Parathyroid adenoma (tissue), 2 donors: ENCODE measurements at regions not wholly inside any gene's neighbourhood (a gene's known extent, or its start where the extent isn't known, plus 50 kb on each side); places are given as distances from the start of the nearest gene placed in this dataset.

Experiments
- H2AFZ ChIP-seq: fragments of 300-600 bp; sonication (generic); one replicate; pipeline ENCODE4 v1.7.0; 2017; ENCODE audit warnings: antibody characterized with exemption, mild to moderate bottlenecking
- H3K27ac ChIP-seq: fragments of 300-600 bp; sonication (generic); one replicate; pipeline ENCODE4 v1.7.0; 2017
- H3K27me3 ChIP-seq: fragments of 300-600 bp; sonication (generic); one replicate; pipeline ENCODE4 v1.7.0; 2017; ENCODE audit warnings: low read length; ENCODE audit not compliant: control insufficient read depth, insufficient read depth
- H3K36me3 ChIP-seq: fragments of 300-600 bp; sonication (generic); one replicate; pipeline ENCODE4 v1.7.0; 2017; ENCODE audit warnings: low read length; ENCODE audit not compliant: control insufficient read depth, insufficient read depth
- H3K4me1 ChIP-seq: fragments of 300-600 bp; sonication (generic); one replicate; pipeline ENCODE4 v1.7.0; 2017; ENCODE audit warnings: control low read depth
- H3K4me2 ChIP-seq: fragments of 300-600 bp; sonication (generic); one replicate; pipeline ENCODE4 v1.7.0; 2017; ENCODE audit warnings: low read length
- H3K4me3 ChIP-seq: fragments of 300-600 bp; sonication (generic); one replicate; pipeline ENCODE4 v1.7.0; 2017; ENCODE audit warnings: low read depth, low read length
- H3K79me2 ChIP-seq: fragments of 300-600 bp; sonication (generic); one replicate; pipeline ENCODE4 v1.7.0; 2017; ENCODE audit warnings: control low read depth
- H3K9ac ChIP-seq: fragments of 300-600 bp; sonication (generic); one replicate; pipeline ENCODE4 v1.7.0; 2017; ENCODE audit warnings: mild to moderate bottlenecking
- H3K9me3 ChIP-seq: fragments of 300-600 bp; sonication (generic); one replicate; pipeline ENCODE4 v1.7.0; 2017; ENCODE audit warnings: low read length; ENCODE audit not compliant: control insufficient read depth
- TF ChIP-seq, protein P1 (sequence below): fragments of 300-600 bp; sonication (generic); IDR thresholded peaks from one replicate; pipeline ENCODE4 v1.7.0; 2017; ENCODE audit warnings: antibody characterized with exemption, mild to moderate bottlenecking
- donor health status: primary hyperparathyroidism.

DNA sequence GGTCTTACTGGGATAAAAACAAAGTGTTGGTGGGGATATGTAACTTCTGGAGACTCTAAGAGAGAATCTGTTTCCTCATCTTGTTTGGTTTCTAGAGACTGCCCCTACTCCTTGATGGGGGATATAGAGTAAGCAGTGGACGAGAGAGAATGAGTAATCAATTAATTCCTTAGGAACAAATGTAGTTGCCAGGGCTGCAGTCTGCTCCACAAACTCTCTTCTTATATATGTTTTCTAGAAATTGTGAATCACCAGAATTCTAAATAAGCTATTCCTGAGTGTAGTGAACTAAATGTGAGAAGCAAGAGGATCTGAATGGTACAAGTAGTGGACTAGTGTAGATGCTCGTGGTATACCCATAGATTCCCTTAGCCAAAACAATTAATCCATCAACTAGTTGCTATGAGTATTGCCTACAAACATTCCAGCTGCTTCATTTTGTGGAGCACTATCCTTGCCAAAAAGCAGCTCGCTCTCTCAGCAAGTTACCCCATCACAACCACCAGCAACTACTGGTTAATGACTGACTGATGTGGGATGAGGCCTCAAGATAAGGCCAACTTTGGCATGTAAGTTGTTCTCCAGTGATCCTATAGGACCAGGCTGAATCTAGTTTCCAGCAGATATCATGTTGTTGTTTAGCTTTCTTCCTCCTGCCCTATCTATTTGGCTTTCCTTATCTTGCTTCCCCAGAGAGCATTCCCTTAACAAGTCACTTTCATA is 273.0 kb downstream of the SLC7A11 start:
- H3K27ac ChIP-seq, result no peak overlapping the region
- no peaks in the 10 kb centered on the region for H3K79me2 ChIP-seq
- H3K36me3 ChIP-seq, result no peaks in the 10 kb centered on the region
- no peaks in the 10 kb centered on the region for H3K27me3 ChIP-seq
- TF ChIP-seq, protein P1, sequence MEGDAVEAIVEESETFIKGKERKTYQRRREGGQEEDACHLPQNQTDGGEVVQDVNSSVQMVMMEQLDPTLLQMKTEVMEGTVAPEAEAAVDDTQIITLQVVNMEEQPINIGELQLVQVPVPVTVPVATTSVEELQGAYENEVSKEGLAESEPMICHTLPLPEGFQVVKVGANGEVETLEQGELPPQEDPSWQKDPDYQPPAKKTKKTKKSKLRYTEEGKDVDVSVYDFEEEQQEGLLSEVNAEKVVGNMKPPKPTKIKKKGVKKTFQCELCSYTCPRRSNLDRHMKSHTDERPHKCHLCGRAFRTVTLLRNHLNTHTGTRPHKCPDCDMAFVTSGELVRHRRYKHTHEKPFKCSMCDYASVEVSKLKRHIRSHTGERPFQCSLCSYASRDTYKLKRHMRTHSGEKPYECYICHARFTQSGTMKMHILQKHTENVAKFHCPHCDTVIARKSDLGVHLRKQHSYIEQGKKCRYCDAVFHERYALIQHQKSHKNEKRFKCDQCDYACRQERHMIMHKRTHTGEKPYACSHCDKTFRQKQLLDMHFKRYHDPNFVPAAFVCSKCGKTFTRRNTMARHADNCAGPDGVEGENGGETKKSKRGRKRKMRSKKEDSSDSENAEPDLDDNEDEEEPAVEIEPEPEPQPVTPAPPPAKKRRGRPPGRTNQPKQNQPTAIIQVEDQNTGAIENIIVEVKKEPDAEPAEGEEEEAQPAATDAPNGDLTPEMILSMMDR, result no peak
- no peaks in the 10 kb centered on the region for H3K9me3 ChIP-seq
- H3K4me1 ChIP-seq, result no peaks in the 10 kb centered on the region
- H3K4me2 ChIP-seq, result no peak overlapping the region
- no peak overlapping the region for H2AFZ ChIP-seq
- no peak overlapping the region for H3K4me3 ChIP-seq
- no peak overlapping the region for H3K9ac ChIP-seq

GRCh38 chr4:137967480-137968190 is 274.5 kb downstream of the SLC7A11 start:
- H3K4me2 ChIP-seq, result no peak overlapping the region
- no peaks in the 10 kb centered on the region for H3K27me3 ChIP-seq
- TF ChIP-seq, protein P1, result no peak
- no peaks in the 10 kb centered on the region for H3K36me3 ChIP-seq
- no peaks in the 10 kb centered on the region for H3K79me2 ChIP-seq
- H3K4me3 ChIP-seq, result no peak overlapping the region
- no peak overlapping the region for H3K27ac ChIP-seq
- H3K9me3 ChIP-seq, result no peaks in the 10 kb centered on the region
- no peak overlapping the region for H3K9ac ChIP-seq
- H3K4me1 ChIP-seq, result no peaks in the 10 kb centered on the region
- H2AFZ ChIP-seq, result no peak overlapping the region

- Histone ChIP-seq H3K27me3 (no peaks in the 10 kb centered on the region), H3K79me2 (no peaks in the 10 kb centered on the region), H3K4me2 (no peak overlapping the region), H3K4me3 (no peak overlapping the region), H3K27ac (no peak overlapping the region), H3K9me3 (no peaks in the 10 kb centered on the region), H3K4me1 (no peaks in the 10 kb centered on the region), H3K36me3 (no peaks in the 10 kb centered on the region), H2AFZ (no peak overlapping the region), H3K9ac (no peak overlapping the region)
- TF ChIP-seq, protein P1, result no peak
Observed at GRCh38 chr4:137966504-137966903, 275.6 kb downstream of the SLC7A11 start.

- no peaks in the 10 kb centered on the region for H3K36me3 ChIP-seq
- H3K4me1 ChIP-seq, result no peaks in the 10 kb centered on the region
- H3K9me3 ChIP-seq, result no peaks in the 10 kb centered on the region
- no peak overlapping the region for H3K27ac ChIP-seq
- H3K9ac ChIP-seq, result no peak overlapping the region
- no peak overlapping the region for H3K4me2 ChIP-seq
- no peaks in the 10 kb centered on the region for H3K79me2 ChIP-seq
- H2AFZ ChIP-seq, result no peak overlapping the region
- TF ChIP-seq, protein P1, result no peak
- no peaks in the 10 kb centered on the region for H3K27me3 ChIP-seq
- H3K4me3 ChIP-seq, result no peak overlapping the region
Observed at GRCh38 chr4:137961051-137961438, 281.1 kb downstream of the SLC7A11 start.
